Testis (tissue), 2 donors: ENCODE measurements at regions not wholly inside any gene's neighbourhood (a gene's known extent, or its start where the extent isn't known, plus 50 kb on each side); places are given as distances from the start of the nearest gene placed in this dataset.

Experiments used
- DNase-seq: peaks from one replicate; pipeline ENCODE4 v3.0.0-alpha.2; 2019
- H3K27ac ChIP-seq, 2 donors: fragments of 200-600 bp; sonication (generic); one replicate each; pipeline ENCODE4 v1.5.1; 2019
- H3K27me3 ChIP-seq: fragments of 200-600 bp; sonication (generic); one replicate; pipeline ENCODE4 v1.5.1; 2019
- H3K36me3 ChIP-seq: fragments of 200-600 bp; sonication (generic); one replicate; pipeline ENCODE4 v1.5.1; 2017; ENCODE audit warnings: low read depth; ENCODE audit errors: missing control alignments
- H3K4me1 ChIP-seq: fragments of 200-600 bp; sonication (generic); one replicate; pipeline ENCODE4 v1.5.1; 2019
- H3K4me3 ChIP-seq, 2 donors: fragments of 200-600 bp; sonication (generic); one replicate each; pipeline ENCODE4 v1.5.1; 2017 to 2019
- H3K9me3 ChIP-seq: fragments of 200-600 bp; sonication (generic); one replicate; pipeline ENCODE4 v1.5.1; 2017
- POLR2A ChIP-seq: fragments of 450-650 bp; IDR thresholded peaks from one replicate; pipeline ENCODE4 v1.6.1; 2017; ENCODE audit warnings: antibody characterized with exemption, mild to moderate bottlenecking, moderate library complexity
- WGBS, 2 donors: methylation state at CpG; one replicate each; pipeline ENCODE4 v1.1.5; 2018; 5-methylcytosine and 5-hydroxymethylcytosine counted together
- intact Hi-C: fragments of 100-400 bp; cut with DNase I; formaldehyde crosslinking; loops from one replicate; pipeline ENCODE4 v1.15.1; 2023; ENCODE audit warnings: low total_unique reads
- TF ChIP-seq, protein P1 (sequence below), 3 experiments: fragments of 450-650 bp in 2 of 3; fragments of 200-600 bp in 1 of 3; sonication (generic) in 1 of 3; IDR thresholded peaks; one replicate each; pipeline ENCODE4 v1.5.1; 2016 to 2019; ENCODE audit warnings: antibody characterized with exemption in 3 of 3, mild to moderate bottlenecking in 2 of 3, moderate library complexity in 1 of 3

DNA sequence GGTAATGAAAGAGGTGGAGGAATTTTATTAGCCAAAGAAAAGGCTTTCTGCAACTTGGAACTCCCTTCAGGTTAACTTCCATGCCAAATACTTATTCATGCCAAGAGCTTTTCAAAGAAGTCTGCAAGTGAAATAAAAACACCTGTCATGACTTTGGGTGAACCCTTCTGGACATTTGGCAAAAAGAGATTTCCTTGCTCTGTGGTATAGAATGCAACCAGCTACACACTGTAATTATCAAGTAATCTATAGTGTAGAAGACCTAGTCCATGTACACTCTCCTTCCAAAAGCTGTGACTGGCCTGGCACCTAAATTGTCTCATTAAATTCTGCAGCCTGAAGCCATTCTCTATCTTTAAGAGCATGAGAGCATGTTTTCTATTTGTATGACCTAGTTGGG lies 232.3 kb downstream of the COL12A1 start:
- no peaks in the 10 kb centered on the region for H3K9me3 ChIP-seq
- H3K36me3 ChIP-seq = no peaks in the 10 kb centered on the region
- DNase-seq = no peak
- no peaks in the 10 kb centered on the region for H3K4me1 ChIP-seq
- TF ChIP-seq, protein P1, sequence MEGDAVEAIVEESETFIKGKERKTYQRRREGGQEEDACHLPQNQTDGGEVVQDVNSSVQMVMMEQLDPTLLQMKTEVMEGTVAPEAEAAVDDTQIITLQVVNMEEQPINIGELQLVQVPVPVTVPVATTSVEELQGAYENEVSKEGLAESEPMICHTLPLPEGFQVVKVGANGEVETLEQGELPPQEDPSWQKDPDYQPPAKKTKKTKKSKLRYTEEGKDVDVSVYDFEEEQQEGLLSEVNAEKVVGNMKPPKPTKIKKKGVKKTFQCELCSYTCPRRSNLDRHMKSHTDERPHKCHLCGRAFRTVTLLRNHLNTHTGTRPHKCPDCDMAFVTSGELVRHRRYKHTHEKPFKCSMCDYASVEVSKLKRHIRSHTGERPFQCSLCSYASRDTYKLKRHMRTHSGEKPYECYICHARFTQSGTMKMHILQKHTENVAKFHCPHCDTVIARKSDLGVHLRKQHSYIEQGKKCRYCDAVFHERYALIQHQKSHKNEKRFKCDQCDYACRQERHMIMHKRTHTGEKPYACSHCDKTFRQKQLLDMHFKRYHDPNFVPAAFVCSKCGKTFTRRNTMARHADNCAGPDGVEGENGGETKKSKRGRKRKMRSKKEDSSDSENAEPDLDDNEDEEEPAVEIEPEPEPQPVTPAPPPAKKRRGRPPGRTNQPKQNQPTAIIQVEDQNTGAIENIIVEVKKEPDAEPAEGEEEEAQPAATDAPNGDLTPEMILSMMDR (IDR thresholded peaks at IDR 0.05) = no peak
- TF ChIP-seq POLR2A = no peak
- no peak overlapping the region for H3K4me3 ChIP-seq
- H3K27ac ChIP-seq = no peak overlapping the region
- no peaks in the 10 kb centered on the region for H3K27me3 ChIP-seq
- intact Hi-C loops = no loop called here

DNA sequence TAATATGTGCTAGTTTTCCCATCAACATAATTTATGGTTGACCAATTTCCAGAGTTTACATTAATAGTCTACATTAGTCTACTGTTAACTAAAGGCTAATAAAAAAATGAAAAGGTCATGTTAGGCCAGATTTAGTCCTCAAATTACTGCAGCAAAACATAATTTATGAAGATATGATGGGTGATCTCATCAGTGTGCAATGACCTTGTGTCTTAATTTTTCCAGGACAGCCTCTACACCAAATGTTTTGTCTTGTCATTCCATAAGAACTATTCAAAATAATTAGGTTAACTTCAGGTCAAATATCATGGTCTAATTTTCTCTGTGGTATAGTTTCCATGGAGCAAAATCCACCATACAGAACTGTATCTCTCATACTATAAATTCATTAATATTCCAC lies 234.2 kb downstream of the COL12A1 start:
- H3K27me3 ChIP-seq = no peaks in the 10 kb centered on the region
- no peaks in the 10 kb centered on the region for H3K4me1 ChIP-seq
- intact Hi-C loops = no loop called here
- DNase-seq = no peak
- H3K9me3 ChIP-seq = no peaks in the 10 kb centered on the region
- H3K4me3 ChIP-seq = no peak overlapping the region
- no peak for TF ChIP-seq POLR2A
- TF ChIP-seq, protein P1 (IDR thresholded peaks at IDR 0.05) = no peak
- H3K27ac ChIP-seq = no peak overlapping the region
- H3K36me3 ChIP-seq = no peaks in the 10 kb centered on the region

DNA sequence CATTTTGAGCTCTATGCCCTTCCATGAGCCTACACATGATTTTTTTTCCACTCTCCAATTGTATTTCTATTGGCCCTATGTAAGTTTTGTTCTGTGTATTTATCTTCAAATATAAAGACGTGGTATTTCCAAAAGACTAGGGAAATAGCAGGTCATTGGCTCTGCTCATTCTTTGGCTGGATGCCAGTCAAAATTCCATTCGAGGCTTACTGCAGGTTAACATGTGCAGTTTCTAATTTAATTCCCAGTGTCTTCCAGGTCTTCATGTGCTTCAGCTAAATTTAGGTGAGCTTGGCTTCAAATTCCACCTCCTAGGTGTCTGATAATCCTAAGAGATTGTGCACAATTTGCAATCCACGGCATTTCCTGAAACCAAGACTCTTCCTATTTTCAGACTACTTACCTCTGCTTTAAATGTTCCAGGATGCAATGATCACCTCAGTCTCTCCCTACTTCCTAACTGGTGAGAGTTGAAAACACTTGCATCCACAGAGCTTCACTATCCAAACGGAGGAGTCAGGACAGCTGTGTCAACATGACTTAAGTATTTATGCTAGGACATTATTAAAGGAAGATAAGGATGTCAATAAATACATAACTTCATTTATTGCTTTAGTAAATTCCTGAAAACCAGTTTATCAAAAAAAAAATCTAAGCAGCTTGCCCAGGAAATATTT lies 236.1 kb downstream of the COL12A1 start:
- no peaks in the 10 kb centered on the region for H3K36me3 ChIP-seq
- intact Hi-C loops = no loop called here
- H3K27ac ChIP-seq = no peak overlapping the region
- no peaks in the 10 kb centered on the region for H3K9me3 ChIP-seq
- no peak overlapping the region for H3K4me3 ChIP-seq
- WGBS, 2 donors = 54 to 64% methylated on average over 4 of the region's 4 CpGs
- no peaks in the 10 kb centered on the region for H3K27me3 ChIP-seq
- no peaks in the 10 kb centered on the region for H3K4me1 ChIP-seq
- DNase-seq = no peak
- TF ChIP-seq, protein P1 (IDR thresholded peaks at IDR 0.05) = no peak
- TF ChIP-seq POLR2A = no peak

DNA sequence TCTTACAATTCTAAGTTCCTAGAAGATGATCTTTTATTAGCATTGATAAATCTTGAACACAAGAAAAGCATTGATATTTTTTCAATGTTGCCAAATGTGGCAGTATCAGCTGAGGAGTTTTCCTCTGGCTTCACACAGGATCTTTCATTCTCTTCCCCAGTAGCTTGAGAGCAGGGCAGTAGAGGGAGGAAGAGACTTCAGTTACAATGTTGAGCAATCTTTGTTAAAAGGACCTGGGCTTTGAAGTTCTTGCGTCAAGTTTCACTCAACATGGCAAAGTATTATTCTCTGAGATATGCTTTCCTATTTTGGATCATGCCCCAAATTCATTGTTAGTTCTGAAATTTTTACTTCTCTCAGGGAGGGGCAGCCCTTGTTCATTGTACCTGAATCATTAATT lies 238.0 kb downstream of the COL12A1 start:
- Histone ChIP-seq H3K9me3 (no peaks in the 10 kb centered on the region), H3K4me1 (no peaks in the 10 kb centered on the region), H3K4me3 (no peak overlapping the region), H3K27me3 (no peaks in the 10 kb centered on the region), H3K36me3 (no peaks in the 10 kb centered on the region), H3K27ac (no peak overlapping the region)
- peak; percentile 37 for DNase-seq
- no peak for TF ChIP-seq POLR2A
- TF ChIP-seq, protein P1 (IDR thresholded peaks at IDR 0.05) = no peak
- intact Hi-C loops = no loop called here
- 56 to 62% methylated on average over 1 of the region's 1 CpG for whole genome bisulfite sequencing, 2 donors

DNA sequence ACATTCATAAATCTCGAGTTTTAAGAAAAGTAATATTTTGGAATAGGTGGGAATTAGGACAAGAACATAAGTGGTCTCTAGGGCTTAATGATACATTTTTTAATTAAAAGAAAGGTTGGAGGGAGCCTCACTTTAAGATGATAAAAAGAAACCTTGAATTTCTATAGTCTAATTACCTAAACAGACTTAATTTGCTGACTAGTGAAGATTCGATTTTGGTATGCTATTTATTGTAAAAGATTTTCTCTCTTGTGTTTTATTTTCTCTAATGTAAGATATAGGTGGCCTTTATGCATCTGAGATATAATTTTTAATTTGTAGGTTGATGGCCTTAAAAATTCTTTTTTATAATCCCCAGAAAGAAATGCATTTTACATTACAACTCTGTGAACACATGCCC lies 239.1 kb downstream of the COL12A1 start:
- TF ChIP-seq POLR2A = no peak
- TF ChIP-seq, protein P1 (IDR thresholded peaks at IDR 0.05) = no peak
- Histone ChIP-seq H3K4me1 (no peaks in the 10 kb centered on the region), H3K27ac (no peak overlapping the region), H3K36me3 (no peaks in the 10 kb centered on the region), H3K4me3 (no peak overlapping the region), H3K9me3 (no peaks in the 10 kb centered on the region), H3K27me3 (no peaks in the 10 kb centered on the region)
- intact Hi-C loops = no loop called here
- no peak for DNase-seq
- WGBS, 2 donors = 88 to 91% methylated on average over 2 of the region's 2 CpGs
